K562 (cell line): ENCODE measurements at regions not wholly inside any gene's neighbourhood (a gene's known extent, or its start where the extent isn't known, plus 50 kb on each side); places are given as distances from the start of the nearest gene placed in this dataset.

Experiments used
- FOXJ2 ChIP-seq: fragments of 200-800 bp; sonication (Bioruptor generic); IDR thresholded peaks from 2 replicates; pipeline ENCODE4 v1.6.1; 2016; ENCODE audit warnings: missing genetic modification characterization, missing compliant biosample characterization
- FUS ChIP-seq: fragments of 200-400 bp; formaldehyde crosslinking; optimal IDR thresholded peaks from 2 replicates; pipeline ENCODE3; 2017; ENCODE audit warnings: low read depth, low read length
- SMARCA5 ChIP-seq: fragments of 450-650 bp; IDR thresholded peaks from 2 replicates; pipeline ENCODE4 v1.6.1; 2016
- TF ChIP-seq, protein P1 (sequence below): fragments of 200-600 bp; sonication (generic); IDR thresholded peaks from one replicate; pipeline ENCODE4 v1.6.1; 2012; ENCODE audit warnings: mild to moderate bottlenecking, low read depth, low read length, inconsistent platforms
- TF ChIP-seq, protein P2 (sequence below): fragments of 250-450 bp; sonication (Bioruptor Pico); IDR thresholded peaks from 2 replicates; pipeline ENCODE4 v1.6.1; 2021; ENCODE audit warnings: mild to moderate bottlenecking

DNA sequence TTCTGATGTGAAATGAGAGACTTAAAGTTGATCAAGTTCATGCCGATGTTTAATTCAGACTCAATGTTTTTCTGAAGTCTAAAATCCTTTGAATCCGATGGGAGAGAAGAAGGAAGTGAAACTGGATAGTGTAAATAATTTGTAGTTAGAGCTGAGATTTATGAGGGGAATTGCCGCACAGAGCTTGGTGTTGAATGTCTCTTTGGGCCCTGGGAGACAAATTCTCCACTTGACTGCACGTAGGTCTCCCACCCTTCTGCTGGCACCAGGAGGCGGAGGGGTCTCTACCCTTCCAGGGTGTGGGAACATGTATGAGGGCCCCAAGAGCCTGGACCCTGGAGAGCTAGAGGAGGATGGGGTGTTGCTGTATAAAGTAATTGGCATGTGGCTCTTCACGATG, 140.8 kb upstream of the SERP2 start (continued):
- TF ChIP-seq, protein P1, sequence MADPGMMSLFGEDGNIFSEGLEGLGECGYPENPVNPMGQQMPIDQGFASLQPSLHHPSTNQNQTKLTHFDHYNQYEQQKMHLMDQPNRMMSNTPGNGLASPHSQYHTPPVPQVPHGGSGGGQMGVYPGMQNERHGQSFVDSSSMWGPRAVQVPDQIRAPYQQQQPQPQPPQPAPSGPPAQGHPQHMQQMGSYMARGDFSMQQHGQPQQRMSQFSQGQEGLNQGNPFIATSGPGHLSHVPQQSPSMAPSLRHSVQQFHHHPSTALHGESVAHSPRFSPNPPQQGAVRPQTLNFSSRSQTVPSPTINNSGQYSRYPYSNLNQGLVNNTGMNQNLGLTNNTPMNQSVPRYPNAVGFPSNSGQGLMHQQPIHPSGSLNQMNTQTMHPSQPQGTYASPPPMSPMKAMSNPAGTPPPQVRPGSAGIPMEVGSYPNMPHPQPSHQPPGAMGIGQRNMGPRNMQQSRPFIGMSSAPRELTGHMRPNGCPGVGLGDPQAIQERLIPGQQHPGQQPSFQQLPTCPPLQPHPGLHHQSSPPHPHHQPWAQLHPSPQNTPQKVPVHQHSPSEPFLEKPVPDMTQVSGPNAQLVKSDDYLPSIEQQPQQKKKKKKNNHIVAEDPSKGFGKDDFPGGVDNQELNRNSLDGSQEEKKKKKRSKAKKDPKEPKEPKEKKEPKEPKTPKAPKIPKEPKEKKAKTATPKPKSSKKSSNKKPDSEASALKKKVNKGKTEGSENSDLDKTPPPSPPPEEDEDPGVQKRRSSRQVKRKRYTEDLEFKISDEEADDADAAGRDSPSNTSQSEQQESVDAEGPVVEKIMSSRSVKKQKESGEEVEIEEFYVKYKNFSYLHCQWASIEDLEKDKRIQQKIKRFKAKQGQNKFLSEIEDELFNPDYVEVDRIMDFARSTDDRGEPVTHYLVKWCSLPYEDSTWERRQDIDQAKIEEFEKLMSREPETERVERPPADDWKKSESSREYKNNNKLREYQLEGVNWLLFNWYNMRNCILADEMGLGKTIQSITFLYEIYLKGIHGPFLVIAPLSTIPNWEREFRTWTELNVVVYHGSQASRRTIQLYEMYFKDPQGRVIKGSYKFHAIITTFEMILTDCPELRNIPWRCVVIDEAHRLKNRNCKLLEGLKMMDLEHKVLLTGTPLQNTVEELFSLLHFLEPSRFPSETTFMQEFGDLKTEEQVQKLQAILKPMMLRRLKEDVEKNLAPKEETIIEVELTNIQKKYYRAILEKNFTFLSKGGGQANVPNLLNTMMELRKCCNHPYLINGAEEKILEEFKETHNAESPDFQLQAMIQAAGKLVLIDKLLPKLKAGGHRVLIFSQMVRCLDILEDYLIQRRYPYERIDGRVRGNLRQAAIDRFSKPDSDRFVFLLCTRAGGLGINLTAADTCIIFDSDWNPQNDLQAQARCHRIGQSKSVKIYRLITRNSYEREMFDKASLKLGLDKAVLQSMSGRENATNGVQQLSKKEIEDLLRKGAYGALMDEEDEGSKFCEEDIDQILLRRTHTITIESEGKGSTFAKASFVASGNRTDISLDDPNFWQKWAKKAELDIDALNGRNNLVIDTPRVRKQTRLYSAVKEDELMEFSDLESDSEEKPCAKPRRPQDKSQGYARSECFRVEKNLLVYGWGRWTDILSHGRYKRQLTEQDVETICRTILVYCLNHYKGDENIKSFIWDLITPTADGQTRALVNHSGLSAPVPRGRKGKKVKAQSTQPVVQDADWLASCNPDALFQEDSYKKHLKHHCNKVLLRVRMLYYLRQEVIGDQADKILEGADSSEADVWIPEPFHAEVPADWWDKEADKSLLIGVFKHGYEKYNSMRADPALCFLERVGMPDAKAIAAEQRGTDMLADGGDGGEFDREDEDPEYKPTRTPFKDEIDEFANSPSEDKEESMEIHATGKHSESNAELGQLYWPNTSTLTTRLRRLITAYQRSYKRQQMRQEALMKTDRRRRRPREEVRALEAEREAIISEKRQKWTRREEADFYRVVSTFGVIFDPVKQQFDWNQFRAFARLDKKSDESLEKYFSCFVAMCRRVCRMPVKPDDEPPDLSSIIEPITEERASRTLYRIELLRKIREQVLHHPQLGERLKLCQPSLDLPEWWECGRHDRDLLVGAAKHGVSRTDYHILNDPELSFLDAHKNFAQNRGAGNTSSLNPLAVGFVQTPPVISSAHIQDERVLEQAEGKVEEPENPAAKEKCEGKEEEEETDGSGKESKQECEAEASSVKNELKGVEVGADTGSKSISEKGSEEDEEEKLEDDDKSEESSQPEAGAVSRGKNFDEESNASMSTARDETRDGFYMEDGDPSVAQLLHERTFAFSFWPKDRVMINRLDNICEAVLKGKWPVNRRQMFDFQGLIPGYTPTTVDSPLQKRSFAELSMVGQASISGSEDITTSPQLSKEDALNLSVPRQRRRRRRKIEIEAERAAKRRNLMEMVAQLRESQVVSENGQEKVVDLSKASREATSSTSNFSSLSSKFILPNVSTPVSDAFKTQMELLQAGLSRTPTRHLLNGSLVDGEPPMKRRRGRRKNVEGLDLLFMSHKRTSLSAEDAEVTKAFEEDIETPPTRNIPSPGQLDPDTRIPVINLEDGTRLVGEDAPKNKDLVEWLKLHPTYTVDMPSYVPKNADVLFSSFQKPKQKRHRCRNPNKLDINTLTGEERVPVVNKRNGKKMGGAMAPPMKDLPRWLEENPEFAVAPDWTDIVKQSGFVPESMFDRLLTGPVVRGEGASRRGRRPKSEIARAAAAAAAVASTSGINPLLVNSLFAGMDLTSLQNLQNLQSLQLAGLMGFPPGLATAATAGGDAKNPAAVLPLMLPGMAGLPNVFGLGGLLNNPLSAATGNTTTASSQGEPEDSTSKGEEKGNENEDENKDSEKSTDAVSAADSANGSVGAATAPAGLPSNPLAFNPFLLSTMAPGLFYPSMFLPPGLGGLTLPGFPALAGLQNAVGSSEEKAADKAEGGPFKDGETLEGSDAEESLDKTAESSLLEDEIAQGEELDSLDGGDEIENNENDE: no peak
- TF ChIP-seq, protein P2, sequence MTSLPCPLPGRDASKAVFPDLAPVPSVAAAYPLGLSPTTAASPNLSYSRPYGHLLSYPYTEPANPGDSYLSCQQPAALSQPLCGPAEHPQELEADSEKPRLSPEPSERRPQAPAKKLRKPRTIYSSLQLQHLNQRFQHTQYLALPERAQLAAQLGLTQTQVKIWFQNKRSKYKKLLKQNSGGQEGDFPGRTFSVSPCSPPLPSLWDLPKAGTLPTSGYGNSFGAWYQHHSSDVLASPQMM (CRISPR knock-in tag): no peak
- TF ChIP-seq FOXJ2 (no peak), FUS (no peak), SMARCA5 (no peak)
- TF ChIP-seq, all 486 proteins: peak for 0
